ENCODE measurements at regions not wholly inside any gene's neighbourhood (a gene's known extent, or its start where the extent isn't known, plus 50 kb on each side); places are given as distances from the start of the nearest gene placed in this dataset.

DNA sequence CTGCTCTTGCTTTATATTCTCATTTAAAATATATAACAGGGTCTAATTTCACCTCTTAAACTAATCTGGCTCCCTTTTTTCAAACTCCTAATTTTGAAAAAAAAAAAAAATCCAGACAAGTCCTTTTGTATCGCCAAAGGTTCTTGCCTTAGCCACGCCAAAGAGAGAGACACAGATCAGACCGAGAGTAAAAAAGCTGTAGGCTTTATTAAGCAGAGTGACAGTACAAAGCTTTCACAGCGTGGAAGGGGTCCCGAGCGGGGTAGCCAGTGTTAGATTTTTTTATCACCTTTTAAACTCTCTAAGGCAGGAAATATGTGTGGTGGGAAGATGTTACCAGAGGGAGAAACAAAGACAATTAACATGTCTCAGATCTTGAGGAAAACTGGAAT, 54.1 kb downstream of the PAGE2 start:
- TF ChIP-seq, protein P1, sequence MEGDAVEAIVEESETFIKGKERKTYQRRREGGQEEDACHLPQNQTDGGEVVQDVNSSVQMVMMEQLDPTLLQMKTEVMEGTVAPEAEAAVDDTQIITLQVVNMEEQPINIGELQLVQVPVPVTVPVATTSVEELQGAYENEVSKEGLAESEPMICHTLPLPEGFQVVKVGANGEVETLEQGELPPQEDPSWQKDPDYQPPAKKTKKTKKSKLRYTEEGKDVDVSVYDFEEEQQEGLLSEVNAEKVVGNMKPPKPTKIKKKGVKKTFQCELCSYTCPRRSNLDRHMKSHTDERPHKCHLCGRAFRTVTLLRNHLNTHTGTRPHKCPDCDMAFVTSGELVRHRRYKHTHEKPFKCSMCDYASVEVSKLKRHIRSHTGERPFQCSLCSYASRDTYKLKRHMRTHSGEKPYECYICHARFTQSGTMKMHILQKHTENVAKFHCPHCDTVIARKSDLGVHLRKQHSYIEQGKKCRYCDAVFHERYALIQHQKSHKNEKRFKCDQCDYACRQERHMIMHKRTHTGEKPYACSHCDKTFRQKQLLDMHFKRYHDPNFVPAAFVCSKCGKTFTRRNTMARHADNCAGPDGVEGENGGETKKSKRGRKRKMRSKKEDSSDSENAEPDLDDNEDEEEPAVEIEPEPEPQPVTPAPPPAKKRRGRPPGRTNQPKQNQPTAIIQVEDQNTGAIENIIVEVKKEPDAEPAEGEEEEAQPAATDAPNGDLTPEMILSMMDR (IDR thresholded peaks at IDR 0.05), result no peak
- no peak for TF ChIP-seq POLR2AphosphoS5 (IDR thresholded peaks at IDR 0.05)
- no peak for TF ChIP-seq POLR2A (IDR thresholded peaks at IDR 0.05)

Data from suprapubic skin (tissue), 4 donors.